ENCODE measurements at regions not wholly inside any gene's neighbourhood (a gene's known extent, or its start where the extent isn't known, plus 50 kb on each side); places are given as distances from the start of the nearest gene placed in this dataset.

- TF ChIP-seq CTCF (IDR thresholded peaks at IDR 0.05 in 4 of 5, conservative IDR thresholded peaks at IDR 0.05 in 1 of 5) (no peak), POLR2A (IDR thresholded peaks at IDR 0.05) (no peak)
Measured at GRCh38 chr4:18296411-18296810, 274.9 kb upstream of the LCORL start.

All from gastrocnemius medialis (tissue), 4 donors.